GM18951 (cell line): ENCODE measurements at regions not wholly inside any gene's neighbourhood (a gene's known extent, or its start where the extent isn't known, plus 50 kb on each side); places are given as distances from the start of the nearest gene placed in this dataset.

ENCODE experiments used
- POLR2A ChIP-seq: IDR thresholded peaks from 4 replicates; pipeline ENCODE4 v1.6.1; 2011; ENCODE audit warnings: mild to moderate bottlenecking; ENCODE audit not compliant: insufficient read length, insufficient read depth; ENCODE audit errors: extremely low read depth
- in situ Hi-C: fragments of 300-500 bp; cut with MboI; formaldehyde crosslinking; loops from one replicate; pipeline ENCODE4 v1.12.0; 2022; ENCODE audit warnings: low sequenced_read_pairs, mixed read lengths, inconsistent platforms; ENCODE audit not compliant: unreplicated experiment

GRCh38 chr4:41883988-41884734 lies 51.1 kb upstream of the TMEM33 start:
- in situ Hi-C loops = loop anchor here (25.0 kb wide), 1 partner anchor 597 kb away; no protein-coding TSS in a partner anchor

DNA sequence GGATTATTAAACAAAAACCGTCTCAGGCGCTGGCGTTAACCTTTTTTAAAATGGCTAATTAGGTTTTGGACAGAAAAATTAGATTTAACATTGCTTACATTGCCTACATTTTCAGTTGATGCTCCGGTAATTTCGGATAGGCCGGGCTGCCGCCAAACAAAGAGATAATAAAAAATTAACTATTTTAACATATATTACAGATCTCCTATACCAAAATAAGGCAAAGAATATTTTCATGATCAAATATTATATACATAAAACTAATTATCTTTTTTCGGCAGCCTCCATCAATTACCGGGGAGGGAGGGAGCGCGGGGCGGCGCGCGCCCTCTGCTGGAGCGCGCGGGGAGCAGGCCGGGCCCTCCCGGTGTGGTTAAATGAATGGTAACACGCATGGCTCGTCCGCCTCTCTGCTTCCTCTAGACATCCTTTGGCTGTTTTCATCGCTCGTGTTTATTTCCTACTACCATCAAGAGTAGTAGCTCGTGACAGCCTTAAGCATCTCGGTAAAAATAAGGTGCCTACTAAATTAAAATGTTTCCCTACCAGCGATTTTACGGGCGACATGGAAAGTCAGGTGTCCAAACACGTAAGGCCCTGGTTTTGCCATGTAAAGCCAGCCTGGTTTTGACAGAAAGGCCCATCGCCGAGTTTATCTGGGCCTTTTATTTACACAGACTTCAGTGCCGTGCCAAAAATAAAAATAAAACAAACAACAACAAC lies 52.4 kb upstream of the TMEM33 start:
- in situ Hi-C loops = loop anchor here (25.0 kb wide), 1 partner anchor 595 kb away; no protein-coding TSS in a partner anchor
- TF ChIP-seq POLR2A = no peak

More at GRCh38 chr4:41883988-41884734, 51.1 kb upstream of the TMEM33 start:
- no peak for TF ChIP-seq POLR2A

GRCh38 chr4:41881981-41882624 lies 53.1 kb upstream of the TMEM33 start:
- no peak for TF ChIP-seq POLR2A

GRCh38 chr4:41880840-41881831 lies 54.1 kb upstream of the TMEM33 start:
- in situ Hi-C loops = loop anchor here (25.0 kb wide), 1 partner anchor 594 kb away; no protein-coding TSS in a partner anchor

More at GRCh38 chr4:41881981-41882624, 53.1 kb upstream of the TMEM33 start:
- in situ Hi-C loops = loop anchor here (25.0 kb wide), 1 partner anchor 595 kb away; no protein-coding TSS in a partner anchor

DNA sequence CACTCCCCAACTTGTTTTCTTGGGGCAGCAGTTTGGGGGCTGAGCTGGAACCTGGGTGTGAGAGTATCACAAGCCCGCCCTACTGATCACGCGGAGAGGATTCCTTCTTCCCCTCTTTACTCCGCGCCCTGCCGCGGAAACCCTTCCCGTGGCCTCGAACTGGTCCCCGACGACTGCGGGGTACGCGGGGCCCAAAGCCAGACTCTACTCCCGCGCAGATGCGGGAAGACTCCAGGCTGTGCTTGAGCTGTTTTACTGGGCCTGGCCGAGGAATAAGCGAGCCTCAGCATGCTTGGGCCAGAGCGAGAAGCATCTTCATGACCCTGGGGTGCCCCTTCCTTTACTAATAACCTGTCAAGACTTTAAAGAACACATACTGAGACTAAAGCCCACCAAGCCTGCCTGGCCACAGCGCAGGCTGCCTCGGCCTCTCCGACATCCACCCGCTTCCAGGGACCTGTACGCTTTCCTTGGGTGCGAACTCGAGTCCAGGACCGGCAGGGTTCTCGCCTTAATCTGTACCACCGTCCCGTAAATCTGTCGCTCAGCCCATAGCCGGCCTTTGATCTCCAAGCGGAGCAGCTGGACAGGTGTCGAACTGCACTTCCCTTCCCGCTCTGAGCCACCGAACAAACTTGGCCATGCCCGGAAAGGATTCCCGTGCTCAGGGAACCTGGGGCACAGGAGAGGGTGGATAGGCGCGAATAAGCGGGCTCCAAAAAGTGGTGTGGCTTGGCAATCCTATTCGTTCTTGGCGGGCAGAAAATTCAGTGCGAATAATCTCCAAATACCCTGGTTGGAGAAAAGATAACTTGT lies 55.0 kb upstream of the TMEM33 start:
- in situ Hi-C loops = loop anchor here (25.0 kb wide), 1 partner anchor 593 kb away; no protein-coding TSS in a partner anchor
- no peak for TF ChIP-seq POLR2A

More at GRCh38 chr4:41880840-41881831, 54.1 kb upstream of the TMEM33 start:
- no peak for TF ChIP-seq POLR2A

DNA sequence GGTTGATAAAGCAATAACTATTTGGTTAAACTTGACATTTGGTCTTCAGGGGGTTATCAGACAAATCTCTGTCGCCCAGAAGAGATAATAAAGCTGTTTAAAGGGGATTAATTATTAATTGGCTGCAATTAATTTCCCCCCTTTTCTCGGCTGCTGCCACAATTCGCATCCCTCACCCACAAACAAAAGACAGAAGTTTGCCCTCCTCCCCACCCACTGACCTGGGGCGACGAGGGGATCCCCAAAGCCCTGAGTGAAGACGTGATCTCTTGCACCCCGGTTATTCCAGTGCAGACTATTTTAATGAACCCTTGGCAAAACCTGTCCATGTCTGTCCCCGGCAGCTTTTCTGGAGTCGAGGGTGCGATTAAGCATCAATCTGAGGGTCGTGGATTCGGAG lies 55.7 kb upstream of the TMEM33 start:
- in situ Hi-C loops = loop anchor here (25.0 kb wide), 1 partner anchor 592 kb away; no protein-coding TSS in a partner anchor
- no peak for TF ChIP-seq POLR2A

GRCh38 chr4:41878991-41879491 lies 56.2 kb upstream of the TMEM33 start:
- no peak for TF ChIP-seq POLR2A
- in situ Hi-C loops = loop anchor here (25.0 kb wide), 1 partner anchor 592 kb away; no protein-coding TSS in a partner anchor

- in situ Hi-C loops = loop anchor here (25.0 kb wide), 1 partner anchor 591 kb away; no protein-coding TSS in a partner anchor
- TF ChIP-seq POLR2A = no peak
These were observed 56.9 kb upstream of the TMEM33 start for GRCh38 chr4:41878170-41878969.

DNA sequence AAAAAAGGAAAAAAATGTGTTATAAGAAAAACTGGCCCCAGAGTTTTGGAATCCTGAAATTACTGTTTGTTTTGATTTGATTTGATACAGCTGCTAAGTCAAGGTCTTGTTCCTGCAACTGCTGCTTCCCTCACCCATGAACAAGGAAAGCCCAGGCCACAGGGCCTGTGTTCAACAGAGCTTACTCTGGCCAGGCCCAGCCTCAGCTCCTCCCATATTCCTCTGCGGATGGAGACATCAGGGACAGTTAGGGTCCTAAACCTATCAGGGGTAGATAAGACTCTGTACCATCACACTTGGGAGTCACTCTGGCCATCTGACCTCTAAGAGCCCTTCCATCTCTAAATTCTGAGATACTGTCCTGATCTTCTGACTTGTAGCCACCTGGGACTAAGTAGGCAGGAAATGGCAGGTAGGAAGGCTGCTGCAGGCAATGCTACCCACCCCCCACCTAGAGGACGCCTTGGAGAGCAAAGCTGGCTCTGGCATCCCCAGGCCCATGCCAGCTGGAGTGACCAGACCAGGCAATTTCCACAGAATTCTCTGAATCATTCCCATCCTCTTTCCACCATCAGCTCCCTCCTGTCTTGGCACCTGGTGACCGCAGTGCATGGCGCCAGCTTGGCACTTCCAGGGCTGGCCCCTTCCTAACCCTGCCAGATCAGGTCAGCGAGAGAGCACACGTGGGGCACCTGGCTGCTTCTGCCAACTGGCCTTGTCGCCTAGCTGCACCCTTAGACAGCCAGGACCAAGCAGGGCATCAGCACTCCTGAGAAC lies 58.0 kb upstream of the TMEM33 start:
- no peak for TF ChIP-seq POLR2A
- in situ Hi-C loops = loop anchor here (25.0 kb wide), 1 partner anchor 590 kb away; no protein-coding TSS in a partner anchor
